GM18861 (cell line): ENCODE measurements at regions not wholly inside any gene's neighbourhood (a gene's known extent, or its start where the extent isn't known, plus 50 kb on each side); places are given as distances from the start of the nearest gene placed in this dataset.
"Not testable (repeated sequence)": the region's sequence is repeated elsewhere in the genome, so short reads cannot be mapped to it uniquely, and the experiment has no call there.

Source experiments
- ATAC-seq: cut with Tn5 transposase; IDR thresholded peaks from one replicate; pipeline ENCODE4 v1.9.1; 2021; ENCODE audit not compliant: unreplicated experiment

GRCh38 chr6:74070711-74071110 is 374.7 kb downstream of the CD109 start:
- no peak for ATAC-seq

- ATAC-seq: no peak
Observed at GRCh38 chr6:74070091-74070490, 374.1 kb downstream of the CD109 start.

GRCh38 chr6:74069089-74069581 is 373.1 kb downstream of the CD109 start:
- ATAC-seq: no peak

GRCh38 chr6:74066168-74066871 is 370.3 kb downstream of the CD109 start:
- ATAC-seq: no peak

- ATAC-seq: no peak
Observed at GRCh38 chr6:74065705-74066104, 369.7 kb downstream of the CD109 start.

GRCh38 chr6:74063391-74063790 is 367.4 kb downstream of the CD109 start:
- ATAC-seq: no peak

GRCh38 chr6:74061201-74061600 is 365.2 kb downstream of the CD109 start:
- no peak for ATAC-seq

- ATAC-seq: no peak
Observed at GRCh38 chr6:74060354-74060753, 364.4 kb downstream of the CD109 start.

GRCh38 chr6:74058606-74059005 is 362.6 kb downstream of the CD109 start:
- ATAC-seq: no peak

GRCh38 chr6:74057326-74057725 is 361.3 kb downstream of the CD109 start:
- ATAC-seq: no peak

GRCh38 chr6:74054190-74054589 is 358.2 kb downstream of the CD109 start:
- no peak for ATAC-seq

GRCh38 chr6:74050921-74051320 is 354.9 kb downstream of the CD109 start:
- no peak for ATAC-seq

- no peak for ATAC-seq
Observed at GRCh38 chr6:74048387-74048786, 352.4 kb downstream of the CD109 start.

- ATAC-seq: no peak
Observed at GRCh38 chr6:74044417-74045096, 348.6 kb downstream of the CD109 start.

GRCh38 chr6:74041420-74041819 is 345.4 kb downstream of the CD109 start:
- ATAC-seq: no peak

GRCh38 chr6:74018825-74019224 is 322.8 kb downstream of the CD109 start:
- no peak for ATAC-seq

GRCh38 chr6:74015427-74015826 is 319.4 kb downstream of the CD109 start:
- no peak for ATAC-seq

GRCh38 chr6:74000666-74001490 is 304.9 kb downstream of the CD109 start:
- ATAC-seq: no peak

GRCh38 chr6:73990609-73991238 is 294.7 kb downstream of the CD109 start:
- not testable (repeated sequence) for ATAC-seq

GRCh38 chr6:73989428-73989827 is 293.4 kb downstream of the CD109 start:
- ATAC-seq: no peak

- ATAC-seq: no peak
Observed at GRCh38 chr6:73985891-73986290, 289.9 kb downstream of the CD109 start.
